ENCODE measurements at regions not wholly inside any gene's neighbourhood (a gene's known extent, or its start where the extent isn't known, plus 50 kb on each side); places are given as distances from the start of the nearest gene placed in this dataset.

DNA sequence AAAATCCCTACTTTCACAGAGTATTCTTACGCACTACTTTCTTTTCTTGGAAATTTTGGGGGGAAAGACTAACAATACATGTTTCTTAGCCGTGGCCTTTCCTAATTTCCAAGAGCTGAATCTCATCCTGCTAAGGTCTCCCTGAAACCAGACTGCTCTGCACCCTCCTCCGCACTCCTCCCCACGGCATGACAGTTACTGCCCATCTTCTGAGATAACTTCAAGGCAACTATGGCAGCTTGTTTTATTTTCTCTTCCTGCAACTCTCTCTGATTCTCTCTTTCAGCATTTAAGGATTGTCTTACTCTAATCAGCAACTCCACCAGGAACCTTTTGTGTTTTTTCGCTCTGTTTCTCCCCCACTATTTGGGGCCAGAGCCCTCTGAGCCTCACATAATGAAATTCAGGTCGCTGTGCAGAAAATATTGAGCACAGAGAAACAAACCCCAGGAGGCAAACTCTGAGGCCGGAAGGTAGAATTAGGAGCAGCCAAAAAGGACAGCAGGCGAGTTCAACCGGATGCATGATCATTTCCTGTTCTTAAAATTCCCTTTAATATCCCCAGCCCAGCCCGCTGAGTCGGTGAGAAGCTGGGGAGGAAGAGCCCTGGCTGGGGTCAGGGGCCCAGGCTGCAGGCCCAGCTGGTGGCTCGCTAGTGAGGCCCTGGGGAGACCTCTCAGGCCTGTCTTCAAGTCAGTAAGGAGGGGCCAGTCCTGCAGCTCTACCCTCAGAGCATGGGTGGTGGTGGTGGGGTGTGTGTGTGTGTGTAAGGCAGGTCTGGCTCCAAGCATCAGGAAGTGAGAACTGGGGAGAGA lies 213.6 kb upstream of the S1PR3 start:
- TF ChIP-seq, protein P1, sequence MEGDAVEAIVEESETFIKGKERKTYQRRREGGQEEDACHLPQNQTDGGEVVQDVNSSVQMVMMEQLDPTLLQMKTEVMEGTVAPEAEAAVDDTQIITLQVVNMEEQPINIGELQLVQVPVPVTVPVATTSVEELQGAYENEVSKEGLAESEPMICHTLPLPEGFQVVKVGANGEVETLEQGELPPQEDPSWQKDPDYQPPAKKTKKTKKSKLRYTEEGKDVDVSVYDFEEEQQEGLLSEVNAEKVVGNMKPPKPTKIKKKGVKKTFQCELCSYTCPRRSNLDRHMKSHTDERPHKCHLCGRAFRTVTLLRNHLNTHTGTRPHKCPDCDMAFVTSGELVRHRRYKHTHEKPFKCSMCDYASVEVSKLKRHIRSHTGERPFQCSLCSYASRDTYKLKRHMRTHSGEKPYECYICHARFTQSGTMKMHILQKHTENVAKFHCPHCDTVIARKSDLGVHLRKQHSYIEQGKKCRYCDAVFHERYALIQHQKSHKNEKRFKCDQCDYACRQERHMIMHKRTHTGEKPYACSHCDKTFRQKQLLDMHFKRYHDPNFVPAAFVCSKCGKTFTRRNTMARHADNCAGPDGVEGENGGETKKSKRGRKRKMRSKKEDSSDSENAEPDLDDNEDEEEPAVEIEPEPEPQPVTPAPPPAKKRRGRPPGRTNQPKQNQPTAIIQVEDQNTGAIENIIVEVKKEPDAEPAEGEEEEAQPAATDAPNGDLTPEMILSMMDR (IDR thresholded peaks at IDR 0.05; ENCODE audit: insufficient read depth, low read length, poor library complexity, severe bottlenecking) = no peak
- DNase-seq (ENCODE audit: extremely low read depth, insufficient read length) = peak; percentile 14
- H3K27me3 ChIP-seq (replicated peaks; ENCODE audit: control insufficient read depth, insufficient read depth, low read length) = no peaks in the 10 kb centered on the region; the same call in none of the 2 replicates
- H3K4me3 ChIP-seq (replicated peaks; ENCODE audit: low read depth, low read length) = no peak overlapping the region
- H3K36me3 ChIP-seq (ENCODE audit: control insufficient read depth, insufficient read depth, low read length) = no peaks in the 10 kb centered on the region

DNA sequence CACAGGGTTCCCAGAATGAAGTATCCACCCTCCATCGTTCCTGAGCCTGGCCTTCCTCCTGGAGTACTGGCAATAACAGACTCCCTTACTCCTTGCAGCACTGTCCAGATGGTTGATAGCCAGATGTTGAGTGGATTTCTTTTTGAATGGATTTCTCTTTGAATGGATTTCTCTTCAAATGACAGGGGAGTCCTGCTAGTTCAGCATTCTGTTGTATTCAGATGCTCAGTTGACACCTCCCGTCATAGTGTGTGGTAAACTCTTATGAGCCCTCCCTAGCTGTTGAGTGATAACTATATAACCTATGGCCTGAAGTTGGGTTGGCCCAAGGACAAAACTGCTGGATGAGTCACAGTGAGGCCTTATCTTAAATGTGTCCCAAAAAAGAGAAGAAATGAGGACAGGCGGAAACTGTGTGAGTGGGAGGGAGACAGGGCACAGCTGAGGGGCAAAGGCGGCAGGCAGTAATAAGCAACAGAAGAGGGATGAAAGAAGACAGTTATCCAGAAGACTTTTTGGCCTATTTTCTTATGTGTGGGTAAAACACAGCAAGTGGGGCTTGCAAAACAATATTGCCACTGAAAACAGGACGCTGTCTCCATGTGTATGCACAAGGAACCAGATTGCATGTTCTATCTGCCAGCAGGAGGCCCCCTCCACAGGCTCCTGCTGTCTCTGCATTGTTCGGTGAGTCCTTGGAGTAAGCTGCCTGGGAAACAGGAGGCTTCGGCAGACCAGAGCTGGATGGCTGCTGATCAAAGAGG lies 209.5 kb upstream of the S1PR3 start:
- TF ChIP-seq, protein P1 (IDR thresholded peaks at IDR 0.05; ENCODE audit: insufficient read depth, low read length, poor library complexity, severe bottlenecking) = no peak
- Histone ChIP-seq H3K27me3 (replicated peaks; ENCODE audit: control insufficient read depth, insufficient read depth, low read length) (no peaks in the 10 kb centered on the region; the same call in none of the 2 replicates), H3K4me3 (replicated peaks; ENCODE audit: low read depth, low read length) (no peak overlapping the region), H3K36me3 (ENCODE audit: control insufficient read depth, insufficient read depth, low read length) (no peaks in the 10 kb centered on the region)
- no peak for DNase-seq (ENCODE audit: extremely low read depth, insufficient read length)

DNA sequence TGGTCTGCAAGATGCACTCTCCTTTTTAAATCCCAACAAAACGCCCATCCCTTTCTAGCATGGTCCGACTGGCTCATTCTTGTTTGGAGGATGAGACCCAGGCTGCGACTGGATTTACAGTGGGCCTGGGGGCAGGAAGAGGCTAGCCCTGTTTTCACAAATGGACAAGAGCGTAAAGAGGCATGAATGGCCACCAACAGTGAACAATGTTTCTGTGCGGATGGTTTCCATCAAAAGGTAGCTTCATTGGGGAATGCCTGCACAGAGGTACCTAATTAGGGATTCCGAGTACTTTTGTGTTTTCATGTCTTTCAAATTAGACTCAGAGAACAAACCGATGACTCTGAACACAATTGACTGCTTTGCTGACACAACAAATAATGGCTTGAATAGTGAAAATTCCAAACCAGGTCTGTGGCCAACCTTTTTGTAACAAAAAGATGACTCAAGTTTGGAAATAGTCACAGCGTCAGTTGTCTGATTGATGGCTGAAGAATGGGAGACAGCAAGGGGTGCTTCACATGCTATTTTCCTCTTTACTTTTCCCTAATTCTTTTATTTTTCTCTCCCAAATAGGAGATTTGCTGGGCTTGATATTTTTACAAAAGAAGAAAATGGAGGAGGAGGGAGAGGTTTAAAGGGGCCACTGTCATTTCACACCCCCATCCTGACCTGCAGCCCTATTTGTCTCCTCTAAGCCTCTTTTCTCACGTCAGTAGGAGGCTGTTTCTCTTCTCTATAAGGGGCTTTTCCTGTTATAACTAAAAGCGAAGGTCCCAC lies 208.1 kb upstream of the S1PR3 start:
- no peaks in the 10 kb centered on the region for H3K36me3 ChIP-seq (ENCODE audit: control insufficient read depth, insufficient read depth, low read length)

DNA sequence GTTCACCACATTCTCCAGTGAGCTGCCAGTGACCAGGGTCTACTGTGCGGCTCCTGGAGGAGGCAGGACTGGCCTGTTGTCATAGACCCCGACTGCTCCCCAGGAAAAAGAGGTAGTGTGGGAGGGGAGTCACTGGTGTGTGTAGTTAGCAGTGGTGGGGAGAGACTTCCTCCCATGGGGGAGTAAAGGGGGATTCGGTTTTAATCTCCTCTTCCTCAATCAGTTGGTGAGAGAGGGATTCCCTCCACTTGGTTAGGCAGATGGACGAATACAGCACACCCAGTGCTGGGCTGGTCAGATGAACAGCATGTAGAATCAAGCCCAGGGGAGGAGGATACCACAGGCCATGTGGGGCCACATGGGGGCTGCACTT lies 207.6 kb upstream of the S1PR3 start:
- H3K27me3 ChIP-seq (replicated peaks; ENCODE audit: control insufficient read depth, insufficient read depth, low read length) = no peaks in the 10 kb centered on the region; the same call in none of the 2 replicates
- H3K36me3 ChIP-seq (ENCODE audit: control insufficient read depth, insufficient read depth, low read length) = no peaks in the 10 kb centered on the region
- H3K4me3 ChIP-seq (replicated peaks; ENCODE audit: low read depth, low read length) = no peak overlapping the region
- TF ChIP-seq, protein P1 (IDR thresholded peaks at IDR 0.05; ENCODE audit: insufficient read depth, low read length, poor library complexity, severe bottlenecking) = no peak
- no peak for DNase-seq (ENCODE audit: extremely low read depth, insufficient read length)

More for the DNA sequence above, 208.1 kb upstream of the S1PR3 start:
- DNase-seq (ENCODE audit: extremely low read depth, insufficient read length) = no peak
- H3K4me3 ChIP-seq (replicated peaks; ENCODE audit: low read depth, low read length) = no peak overlapping the region
- TF ChIP-seq, protein P1 (IDR thresholded peaks at IDR 0.05; ENCODE audit: insufficient read depth, low read length, poor library complexity, severe bottlenecking) = no peak
- H3K27me3 ChIP-seq (replicated peaks; ENCODE audit: control insufficient read depth, insufficient read depth, low read length) = no peaks in the 10 kb centered on the region; the same call in none of the 2 replicates

DNA sequence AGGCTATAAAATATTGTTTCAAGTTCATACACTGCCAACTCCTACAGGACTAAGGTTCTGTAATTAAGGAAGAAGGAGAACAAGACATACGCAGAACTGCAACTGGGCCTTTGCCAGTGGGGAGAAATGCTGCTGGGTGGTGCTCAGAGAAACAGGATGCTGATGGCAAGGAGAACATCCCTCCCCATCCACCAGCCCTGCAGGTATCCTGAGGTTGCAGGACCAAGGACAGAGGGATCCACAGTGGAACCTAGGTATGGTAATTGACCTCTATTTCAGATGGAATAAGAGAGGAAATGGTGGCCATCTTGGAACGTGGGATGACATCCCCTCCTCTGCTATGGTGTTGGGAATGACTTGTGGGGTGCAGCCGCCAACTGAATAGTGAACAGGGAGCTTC lies 206.3 kb upstream of the S1PR3 start:
- H3K36me3 ChIP-seq (ENCODE audit: control insufficient read depth, insufficient read depth, low read length) = no peaks in the 10 kb centered on the region
- TF ChIP-seq, protein P1 (IDR thresholded peaks at IDR 0.05; ENCODE audit: insufficient read depth, low read length, poor library complexity, severe bottlenecking) = no peak
- H3K4me3 ChIP-seq (replicated peaks; ENCODE audit: low read depth, low read length) = no peak overlapping the region
- H3K27me3 ChIP-seq (replicated peaks; ENCODE audit: control insufficient read depth, insufficient read depth, low read length) = no peaks in the 10 kb centered on the region; the same call in none of the 2 replicates
- DNase-seq (ENCODE audit: extremely low read depth, insufficient read length) = no peak
